HepG2 (cell line): ENCODE measurements at regions not wholly inside any gene's neighbourhood (a gene's known extent, or its start where the extent isn't known, plus 50 kb on each side); places are given as distances from the start of the nearest gene placed in this dataset.

Experiments used
- ATAC-seq: fragments of 200-7000 bp; cut with Tn5 transposase; 3 replicates; pipeline ENCODE4 v1.9.1; 2020; ENCODE audit warnings: mild to moderate bottlenecking, moderate library complexity
- BruUV-seq: library from RNA; stranded (reverse); fragments of 400-500 nt; replicated peaks from 2 replicates; lab custom pipeline; 2021; lab: Mats Ljungman, UMichigan
- CTCF ChIA-PET: fragments of 300-600 bp; formaldehyde crosslinking; extraction: SDS; loops from one replicate; lab custom pipeline; 2021; ENCODE audit warnings: low total read pairs, inconsistent platforms, low intra/inter-chr PET ratio; lab: Yijun Ruan, JAX
- POLR2A ChIA-PET: fragments of 350-600 bp; sonication (Branson Sonifier 250); formaldehyde crosslinking; loops from one replicate; lab custom pipeline; 2020; ENCODE audit warnings: antibody characterized with exemption, inconsistent platforms; lab: Yijun Ruan, JAX
- DNase-seq: peaks from one replicate; pipeline ENCODE4 v3.0.0-alpha.2; 2015; ENCODE audit warnings: low spot score
- FAIRE-seq: peaks from 3 replicates; lab custom pipeline; 2011; peaks lifted over from hg19 to GRCh38; lab: Jason Lieb, UNC
- H2AFZ ChIP-seq: one replicate; pipeline ENCODE4 v1.6.1; 2011; ENCODE audit warnings: low read length, inconsistent platforms
- H3K27ac ChIP-seq: fragments of 300-600 bp; 3 replicates; pipeline ENCODE4 v1.8.0; 2011; ENCODE audit warnings: mixed run types, mild to moderate bottlenecking, mixed read lengths, low read length, inconsistent platforms; ENCODE audit not compliant: insufficient read depth; ENCODE audit errors: extremely low read length
- H3K27me3 ChIP-seq, 2 experiments: fragments of 200-600 bp in 1 of 2; 2 replicates in 1 of 2; 3 replicates in 1 of 2; pipeline versions ENCODE4 v1.6.0 to v1.8.0; 2011; ENCODE audit warnings: low read length in 2 of 2, mild to moderate bottlenecking in 2 of 2, moderate library complexity in 2 of 2, inconsistent platforms in 1 of 2; ENCODE audit not compliant: insufficient read depth in 2 of 2, control insufficient read depth in 1 of 2
- H3K36me3 ChIP-seq, 2 experiments: fragments of 200-600 bp in 1 of 2; replicated peaks in 1 of 2; 2 replicates in 1 of 2; 3 replicates in 1 of 2; pipeline versions ENCODE4 v1.5.1 to v1.8.0; 2011; ENCODE audit warnings: low read length in 2 of 2, inconsistent platforms in 1 of 2; ENCODE audit not compliant: insufficient read depth in 2 of 2, control insufficient read depth in 1 of 2
- H3K4me1 ChIP-seq: 2 replicates; pipeline ENCODE4 v1.5.1; 2012; ENCODE audit warnings: low read length, inconsistent platforms; ENCODE audit not compliant: insufficient read depth
- H3K4me2 ChIP-seq: 2 replicates; pipeline ENCODE4 v1.6.0; 2011; ENCODE audit warnings: low read depth, low read length, inconsistent platforms
- H3K4me3 ChIP-seq, 3 experiments: fragments of 200-600 bp in 1 of 3; sonication (generic), shearing (Covaris generic) in 1 of 3; replicated peaks in 1 of 3; 2 replicates each; pipeline ENCODE4 v1.5.1; 2011 to 2016; ENCODE audit warnings: low read length in 3 of 3, inconsistent platforms in 2 of 3, low read depth in 2 of 3, mild to moderate bottlenecking in 2 of 3, control low read depth in 1 of 3, mixed read lengths in 1 of 3; ENCODE audit not compliant: insufficient read depth in 1 of 3
- H3K79me2 ChIP-seq: one replicate; pipeline ENCODE4 v1.6.1; 2011; ENCODE audit warnings: low read length, inconsistent platforms; ENCODE audit not compliant: insufficient read depth
- H3K9ac ChIP-seq: 2 replicates; pipeline ENCODE4 v1.6.0; 2011; ENCODE audit warnings: mild to moderate bottlenecking, low read depth, low read length, inconsistent platforms; ENCODE audit not compliant: insufficient read depth
- H3K9me3 ChIP-seq: 2 replicates; pipeline ENCODE4 v1.5.1; 2012; ENCODE audit warnings: mild to moderate bottlenecking, low read length
- H4K20me1 ChIP-seq: 2 replicates; pipeline ENCODE4 v1.6.0; 2011; ENCODE audit warnings: inconsistent platforms, mild to moderate bottlenecking, low read length, moderate library complexity; ENCODE audit not compliant: insufficient read depth
- CBX1 ChIP-seq: IDR thresholded peaks from one replicate; pipeline ENCODE4 v1.6.1; 2016; ENCODE audit warnings: antibody characterized with exemption, low read depth
- CEBPB ChIP-seq: IDR thresholded peaks from 2 replicates; pipeline ENCODE4 v1.6.1; 2011; ENCODE audit warnings: low read depth, low read length, improper control_type of control experiment, borderline replicate concordance
- HNRNPH1 ChIP-seq: fragments of 200-400 bp; formaldehyde crosslinking; optimal IDR thresholded peaks from 2 replicates; pipeline ENCODE3; 2017; ENCODE audit warnings: mild to moderate bottlenecking, low read depth, low read length
- RNF2 ChIP-seq: fragments of 450-650 bp; conservative IDR thresholded peaks from 2 replicates; pipeline ENCODE4 v1.6.1; 2016; ENCODE audit warnings: low read depth
- RORA ChIP-seq: sonication (generic); formaldehyde crosslinking; IDR thresholded peaks from 2 replicates; pipeline ENCODE4 v1.5.0; 2020; ENCODE audit warnings: mild to moderate bottlenecking, missing genetic modification reagents, moderate library complexity
- SOX6 ChIP-seq, 2 experiments: fragments of 450-650 bp in 1 of 2; sonication (generic) in 1 of 2; formaldehyde crosslinking in 1 of 2; IDR thresholded peaks; 2 replicates each; pipeline versions ENCODE4 v1.4.0 to v1.6.1; 2017 to 2020; ENCODE audit warnings: antibody characterized with exemption in 1 of 2, mild to moderate bottlenecking in 1 of 2, missing genetic modification reagents in 1 of 2
- SP140L ChIP-seq: sonication (generic); formaldehyde crosslinking; IDR thresholded peaks from 2 replicates; pipeline ENCODE4 v1.4.0; 2020; ENCODE audit warnings: missing genetic modification reagents, borderline replicate concordance
- TOPORS ChIP-seq: sonication (generic); formaldehyde crosslinking; IDR thresholded peaks from 2 replicates; pipeline ENCODE4 v1.8.0; 2023; ENCODE audit warnings: mild to moderate bottlenecking, missing genetic modification reagents
- ZFP37 ChIP-seq: sonication (generic); formaldehyde crosslinking; IDR thresholded peaks from 2 replicates; pipeline ENCODE4 v1.4.0; 2020; ENCODE audit warnings: missing genetic modification reagents, borderline replicate concordance
- WGBS: methylation state at CpG from one replicate; pipeline ENCODE4 v1.1.6; 2017; ENCODE audit warnings: low lambda C conversion rate; 5-methylcytosine and 5-hydroxymethylcytosine counted together
- in situ Hi-C: cut with HindIII; loops from 2 replicates; pipeline ENCODE4 v1.10.0; 2017; ENCODE audit warnings: low pct_unique_long_range_greater_than_20kb; ENCODE audit not compliant: extremely low pct_ligation_motif_present
- intact Hi-C: fragments of 100-400 bp; cut with micrococcal nuclease; formaldehyde crosslinking; loops from one replicate; pipeline ENCODE4 v1.10.0; 2022; ENCODE audit not compliant: unreplicated experiment
- TF ChIP-seq, protein P1 (sequence below): sonication (generic); formaldehyde crosslinking; IDR thresholded peaks from 2 replicates; pipeline ENCODE4 v1.5.0; 2020; ENCODE audit warnings: missing genetic modification reagents
- TF ChIP-seq, protein P2 (sequence below): sonication (generic); formaldehyde crosslinking; IDR thresholded peaks from 2 replicates; pipeline ENCODE4 v1.4.0; 2020; ENCODE audit warnings: missing genetic modification reagents

DNA sequence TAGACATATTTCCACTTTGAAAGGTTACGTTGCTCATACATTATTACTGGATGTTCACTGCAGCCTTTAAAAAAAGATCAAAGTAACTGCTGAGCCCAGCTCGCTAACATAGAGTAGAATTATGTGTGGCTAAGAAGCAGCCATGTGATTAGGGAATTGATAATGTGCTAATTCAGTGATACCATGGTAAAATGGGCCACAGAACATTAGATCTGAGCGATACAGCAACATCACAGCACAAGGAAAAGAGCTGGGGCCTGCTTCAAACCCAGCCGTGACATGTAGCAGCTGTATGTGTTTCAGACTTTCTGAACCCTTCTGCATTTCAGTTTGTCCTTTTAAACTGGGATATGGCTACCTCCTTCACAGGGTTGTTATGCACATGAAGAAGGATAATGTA is 92.3 kb upstream of the LMNTD1 start:
- Histone ChIP-seq H3K27ac (no peak overlapping the region), H3K4me3 (no peak overlapping the region), H3K4me2 (no peak overlapping the region), H3K27me3 (no peaks in the 10 kb centered on the region), H3K9me3 (no peaks in the 10 kb centered on the region), H2AFZ (no peak overlapping the region), H3K9ac (no peak overlapping the region), H3K79me2 (no peaks in the 10 kb centered on the region), H3K4me1 (no peaks in the 10 kb centered on the region), H3K36me3 (no peaks in the 10 kb centered on the region), H4K20me1 (no peaks in the 10 kb centered on the region)
- DNase-seq, result no peak
- BruUV-seq, result no TSS peak
- no peak for ATAC-seq
- FAIRE-seq, result no peak
- 0% methylated on average over 4 of the region's 4 CpGs for WGBS
- TF ChIP-seq HNRNPH1 (no peak), CEBPB (no peak), TOPORS (CRISPR knock-in tag) (no peak), SOX6 (IDR thresholded peaks at IDR 0.05) (no peak), SOX6 (CRISPR knock-in tag; IDR thresholded peaks at IDR 0.05) (no peak), RNF2 (no peak), ZFP37 (CRISPR knock-in tag) (no peak), RORA (CRISPR knock-in tag) (no peak), SP140L (CRISPR knock-in tag) (no peak), CBX1 (no peak)
- TF ChIP-seq, protein P1, sequence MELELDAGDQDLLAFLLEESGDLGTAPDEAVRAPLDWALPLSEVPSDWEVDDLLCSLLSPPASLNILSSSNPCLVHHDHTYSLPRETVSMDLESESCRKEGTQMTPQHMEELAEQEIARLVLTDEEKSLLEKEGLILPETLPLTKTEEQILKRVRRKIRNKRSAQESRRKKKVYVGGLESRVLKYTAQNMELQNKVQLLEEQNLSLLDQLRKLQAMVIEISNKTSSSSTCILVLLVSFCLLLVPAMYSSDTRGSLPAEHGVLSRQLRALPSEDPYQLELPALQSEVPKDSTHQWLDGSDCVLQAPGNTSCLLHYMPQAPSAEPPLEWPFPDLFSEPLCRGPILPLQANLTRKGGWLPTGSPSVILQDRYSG (CRISPR knock-in tag), result no peak
- TF ChIP-seq, protein P2, sequence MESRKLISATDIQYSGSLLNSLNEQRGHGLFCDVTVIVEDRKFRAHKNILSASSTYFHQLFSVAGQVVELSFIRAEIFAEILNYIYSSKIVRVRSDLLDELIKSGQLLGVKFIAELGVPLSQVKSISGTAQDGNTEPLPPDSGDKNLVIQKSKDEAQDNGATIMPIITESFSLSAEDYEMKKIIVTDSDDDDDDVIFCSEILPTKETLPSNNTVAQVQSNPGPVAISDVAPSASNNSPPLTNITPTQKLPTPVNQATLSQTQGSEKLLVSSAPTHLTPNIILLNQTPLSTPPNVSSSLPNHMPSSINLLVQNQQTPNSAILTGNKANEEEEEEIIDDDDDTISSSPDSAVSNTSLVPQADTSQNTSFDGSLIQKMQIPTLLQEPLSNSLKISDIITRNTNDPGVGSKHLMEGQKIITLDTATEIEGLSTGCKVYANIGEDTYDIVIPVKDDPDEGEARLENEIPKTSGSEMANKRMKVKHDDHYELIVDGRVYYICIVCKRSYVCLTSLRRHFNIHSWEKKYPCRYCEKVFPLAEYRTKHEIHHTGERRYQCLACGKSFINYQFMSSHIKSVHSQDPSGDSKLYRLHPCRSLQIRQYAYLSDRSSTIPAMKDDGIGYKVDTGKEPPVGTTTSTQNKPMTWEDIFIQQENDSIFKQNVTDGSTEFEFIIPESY (CRISPR knock-in tag), result no peak
- in situ Hi-C loops (no loop called here), intact Hi-C loops (no loop called here)
- CTCF ChIA-PET, result no interaction called here
- POLR2A ChIA-PET, result no interaction called here
